Hematopoietic multipotent progenitor cell treated with erythropoietin and hydrocortisone succinate and interleukin-3 and kit ligand, for 8 days (in vitro differentiated cells): ENCODE measurements at regions not wholly inside any gene's neighbourhood (a gene's known extent, or its start where the extent isn't known, plus 50 kb on each side); places are given as distances from the start of the nearest gene placed in this dataset.
A peak's percentile ranks its signal among the peaks of the same experiment; 100 is the strongest.

ENCODE experiments used
- DNase-seq: peaks from one replicate; pipeline ENCODE4 v3.0.0-alpha.2; 2015

DNA sequence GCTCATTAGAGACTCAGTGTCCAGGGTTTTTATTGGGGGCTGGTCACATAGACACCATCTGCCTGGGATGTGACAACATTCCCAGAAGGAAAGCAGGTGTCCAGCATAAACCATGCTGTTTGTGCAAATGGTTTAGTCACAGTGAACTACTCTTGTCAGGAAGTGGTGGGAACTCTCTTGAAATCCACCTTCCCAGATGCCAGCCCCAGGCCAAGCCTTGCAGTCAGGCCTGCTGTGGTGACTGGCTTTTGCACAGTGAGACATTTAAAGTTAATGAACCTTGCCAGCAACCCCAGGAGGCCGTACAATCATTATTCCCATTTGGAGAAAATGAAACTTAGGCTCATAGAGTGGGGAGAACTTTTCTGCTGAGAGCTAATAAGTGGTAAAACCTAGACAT is 242.5 kb upstream of the KCNG1 start:
- no peak for DNase-seq

- no peak for DNase-seq
Observed at GRCh38 chr20:51262240-51262639, 239.3 kb upstream of the KCNG1 start.

DNA sequence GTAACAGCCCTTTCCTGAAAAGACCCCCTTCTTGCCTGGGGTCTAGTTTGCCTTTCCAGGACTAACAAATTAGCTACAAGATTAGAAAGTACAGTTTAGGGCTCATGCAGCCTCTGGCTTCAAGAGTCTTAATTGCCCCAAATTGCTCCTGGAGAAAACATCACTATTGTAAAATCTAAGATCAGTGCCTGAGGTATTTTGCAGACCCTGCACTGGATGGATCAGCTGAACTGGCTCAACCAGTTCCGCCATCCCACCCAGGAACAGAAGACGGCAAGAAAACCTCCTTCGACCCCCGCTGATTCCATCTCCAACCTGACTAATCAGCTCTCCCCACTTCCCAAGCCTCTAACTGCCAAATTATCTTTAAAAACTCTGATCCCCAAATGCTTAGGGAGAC is 236.5 kb upstream of the KCNG1 start:
- no peak for DNase-seq

DNA sequence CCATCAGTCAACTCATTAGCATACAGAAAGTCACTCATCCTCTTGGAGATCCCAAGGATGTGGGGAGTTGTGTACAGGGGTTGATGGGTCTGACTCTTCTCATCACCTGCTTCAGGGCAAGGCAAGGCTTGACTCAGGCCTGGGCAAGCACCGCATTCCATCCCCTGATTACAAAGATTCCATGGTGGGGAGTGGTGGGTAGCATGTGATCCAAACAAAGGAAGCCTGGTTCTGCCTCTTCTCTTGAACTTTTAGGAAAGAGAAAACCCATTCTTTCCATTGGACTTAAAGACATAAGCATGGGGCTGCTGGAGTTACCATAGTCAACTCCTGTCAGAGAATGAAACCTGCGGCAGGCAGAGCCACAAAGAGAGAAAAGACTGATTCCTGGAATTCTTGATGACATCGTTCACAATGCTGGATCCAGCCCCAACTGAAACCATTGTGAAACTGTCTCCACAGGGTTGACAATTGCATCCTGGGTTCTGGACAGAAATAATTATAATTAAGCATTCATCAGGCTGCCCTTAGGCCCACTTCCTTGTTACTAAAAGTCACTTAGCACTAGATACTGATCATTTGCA is 235.8 kb upstream of the KCNG1 start:
- no peak for DNase-seq

DNA sequence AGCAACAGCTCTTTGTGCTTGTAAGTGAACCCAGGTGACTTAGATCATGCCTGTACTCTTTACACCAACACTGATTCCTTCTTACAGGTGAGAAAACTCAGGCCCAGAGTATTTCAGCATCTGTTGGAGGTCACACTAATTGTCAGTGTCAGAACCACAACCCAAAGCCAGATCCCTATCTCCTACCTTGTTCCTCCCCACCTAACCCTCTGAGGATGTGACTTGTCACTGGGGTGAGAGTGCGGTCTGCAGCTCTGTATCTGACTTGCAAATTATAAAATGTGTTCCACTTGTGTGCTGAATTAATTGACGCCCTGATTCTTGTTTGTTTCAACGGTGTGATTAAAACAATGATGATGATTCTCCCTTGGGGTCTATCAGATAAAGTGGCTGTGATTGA is 232.5 kb upstream of the KCNG1 start:
- no peak for DNase-seq

- DNase-seq = no peak
Observed at GRCh38 chr20:51253280-51253679, 230.4 kb upstream of the KCNG1 start.

DNA sequence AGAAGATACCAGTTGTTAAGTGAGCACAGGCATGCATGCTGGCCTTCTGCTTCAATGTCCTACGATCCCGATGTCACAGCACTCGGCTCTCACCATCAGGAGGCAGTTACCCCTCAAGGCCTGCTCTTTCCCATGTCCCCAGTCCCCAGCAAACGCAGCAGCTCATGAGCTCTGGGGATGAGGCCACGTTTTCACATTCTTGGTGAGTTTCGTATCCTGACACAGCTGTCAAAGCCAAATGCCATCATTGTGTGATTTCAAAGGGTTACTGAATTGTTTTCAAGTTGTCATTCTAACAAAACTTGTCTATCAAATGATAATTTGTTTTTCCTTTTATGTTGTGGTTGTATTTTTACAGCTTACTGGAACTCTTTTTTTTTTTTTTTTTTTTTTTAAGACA is 226.9 kb upstream of the KCNG1 start:
- no peak for DNase-seq

- no peak for DNase-seq
Observed at GRCh38 chr20:51249215-51249614, 226.3 kb upstream of the KCNG1 start.

- DNase-seq = no peak
Observed at GRCh38 chr20:51244466-51244865, 221.6 kb upstream of the KCNG1 start.

GRCh38 chr20:51238675-51239305 is 215.9 kb upstream of the KCNG1 start:
- no peak for DNase-seq

- no peak for DNase-seq
Observed at GRCh38 chr20:51237791-51238190, 214.9 kb upstream of the KCNG1 start.

DNA sequence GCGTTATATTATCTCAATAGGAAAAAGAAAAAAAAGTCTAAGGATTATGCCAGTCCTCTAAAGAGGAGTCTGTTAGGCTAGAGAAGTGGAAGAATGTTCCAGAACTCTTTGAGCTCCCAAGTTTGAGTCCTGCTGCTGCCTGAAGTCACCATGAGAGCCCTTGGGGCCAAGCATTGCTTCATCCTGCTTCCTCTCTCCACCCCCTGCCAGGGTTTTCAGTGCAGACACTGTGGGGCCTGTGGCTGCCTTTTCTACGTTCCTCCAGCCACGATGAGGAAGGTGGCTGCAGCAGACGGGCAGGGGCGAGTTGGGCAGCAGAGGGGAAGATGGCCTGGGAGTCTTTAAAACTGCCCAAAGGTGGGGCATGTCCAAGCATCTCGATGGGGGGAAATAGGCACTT is 214.4 kb upstream of the KCNG1 start:
- DNase-seq = no peak

GRCh38 chr20:51236421-51236820 is 213.5 kb upstream of the KCNG1 start:
- no peak for DNase-seq

- no peak for DNase-seq
Observed at GRCh38 chr20:51233345-51233744, 210.4 kb upstream of the KCNG1 start.

DNA sequence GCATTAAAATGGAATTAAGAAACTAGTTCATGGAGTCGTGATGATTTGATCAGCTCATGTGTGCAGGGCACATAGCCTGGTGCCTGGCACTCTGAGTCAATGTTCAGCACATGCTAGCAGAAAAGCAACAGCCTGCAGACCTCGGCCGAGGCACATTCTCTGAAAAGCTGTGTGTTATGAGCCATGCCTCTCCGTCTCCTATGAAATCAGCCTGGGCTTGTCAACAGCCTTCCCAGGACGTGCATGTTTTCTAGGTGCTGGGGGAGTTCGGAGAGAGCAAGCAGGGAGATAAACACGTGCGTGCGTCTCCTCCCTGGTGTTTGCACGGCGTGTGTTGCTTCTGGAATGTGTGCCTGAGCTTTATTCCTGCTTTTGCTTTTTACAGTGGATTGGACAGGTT is 207.8 kb upstream of the KCNG1 start:
- no peak for DNase-seq

- DNase-seq = no peak
Observed at GRCh38 chr20:51228763-51229162, 205.9 kb upstream of the KCNG1 start.

DNA sequence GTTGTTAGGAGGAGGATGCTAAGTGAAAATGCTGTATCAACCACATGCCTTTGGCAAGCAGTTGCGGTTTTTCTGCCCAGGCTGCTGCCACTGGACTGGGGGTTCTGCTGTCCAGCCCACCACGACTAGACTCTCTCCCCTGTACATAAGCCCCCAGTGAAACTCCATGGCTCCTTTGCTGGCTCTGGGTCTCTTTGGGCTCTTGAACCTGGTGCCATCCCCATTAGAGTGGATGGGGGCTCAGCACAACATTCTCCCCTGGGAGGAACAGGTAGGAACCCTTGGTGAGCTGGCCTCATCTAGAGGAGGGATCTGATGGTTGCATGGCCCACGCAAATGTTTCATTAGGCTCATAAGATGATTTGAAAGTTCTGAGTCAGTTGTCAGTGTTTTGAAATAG is 204.8 kb upstream of the KCNG1 start:
- DNase-seq = no peak

DNA sequence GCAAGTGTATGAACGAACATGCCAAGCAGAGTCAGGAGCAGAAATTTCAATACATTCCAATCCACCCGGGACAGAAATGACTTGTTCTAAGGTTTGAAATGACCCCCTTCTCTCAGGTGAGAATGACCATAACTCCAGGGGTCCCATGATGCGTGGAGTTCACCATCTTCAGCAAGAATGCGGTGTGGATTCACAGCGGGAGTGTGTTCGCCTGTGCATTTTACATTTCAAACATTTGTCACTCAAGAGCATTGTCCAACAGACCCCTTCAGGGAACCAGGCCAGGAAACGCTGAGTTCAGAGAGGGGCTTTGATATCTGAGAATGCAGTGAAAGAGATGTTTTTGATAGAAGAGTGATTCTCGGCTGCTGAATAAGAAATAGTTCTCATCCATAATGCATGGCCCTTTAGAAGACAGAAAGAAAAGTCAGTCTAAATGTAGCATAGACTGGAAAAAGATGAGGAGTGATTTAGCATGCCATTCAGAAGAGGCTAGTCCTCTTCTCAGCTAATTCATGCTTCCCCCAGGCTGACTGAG is 200.3 kb upstream of the KCNG1 start:
- no peak for DNase-seq

DNA sequence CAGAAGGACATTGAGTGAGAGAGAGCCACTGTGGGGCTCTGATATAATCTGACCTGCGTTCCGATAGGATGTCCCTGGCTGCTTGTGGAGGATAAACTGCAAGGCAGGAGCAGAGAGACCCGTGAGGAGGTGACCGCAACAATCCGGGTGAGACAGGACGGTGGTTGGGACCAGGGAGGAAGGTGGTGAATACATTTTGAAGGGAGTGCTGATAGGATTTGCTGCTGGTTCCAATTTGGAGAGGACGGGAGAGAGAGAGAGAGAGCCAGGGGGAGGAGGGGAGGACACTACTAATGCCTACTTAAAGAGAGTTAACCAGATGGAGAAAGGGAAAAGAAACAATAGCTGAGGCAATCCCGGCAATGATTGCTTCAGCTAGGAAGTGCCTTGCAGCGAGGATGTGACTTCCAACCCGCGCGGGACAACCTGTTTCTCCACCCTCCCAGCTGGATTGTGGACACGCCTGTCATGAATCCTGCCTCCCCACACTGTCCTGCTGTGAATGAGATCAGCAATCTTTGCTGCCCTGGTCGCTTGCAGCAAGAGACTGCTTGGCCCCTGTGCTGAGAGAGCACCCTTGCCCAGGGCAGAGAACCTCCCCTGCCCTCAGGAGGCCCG is 199.0 kb upstream of the KCNG1 start:
- DNase-seq = no peak

DNA sequence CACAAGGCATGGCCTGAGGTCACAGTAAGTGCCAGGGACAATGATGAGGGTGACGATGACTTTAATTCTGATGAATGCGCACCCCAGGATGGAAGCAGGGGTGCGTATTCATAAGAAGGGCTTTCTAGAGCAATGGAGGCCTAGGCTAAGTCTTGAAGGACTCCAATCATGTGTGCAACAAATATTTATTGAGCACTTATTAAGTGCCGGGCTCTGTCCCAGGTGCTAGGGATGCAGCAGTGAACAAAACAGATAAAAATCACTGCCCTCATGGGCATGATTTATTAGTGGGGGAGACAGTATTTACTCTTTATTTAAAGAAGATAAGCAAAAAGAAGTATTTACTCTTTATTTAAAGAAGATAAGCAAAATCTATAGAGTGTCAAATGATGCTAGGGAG is 198.2 kb upstream of the KCNG1 start:
- DNase-seq = no peak

- DNase-seq = peak; percentile 26
Observed at GRCh38 chr20:51220293-51220706, 197.4 kb upstream of the KCNG1 start.

DNA sequence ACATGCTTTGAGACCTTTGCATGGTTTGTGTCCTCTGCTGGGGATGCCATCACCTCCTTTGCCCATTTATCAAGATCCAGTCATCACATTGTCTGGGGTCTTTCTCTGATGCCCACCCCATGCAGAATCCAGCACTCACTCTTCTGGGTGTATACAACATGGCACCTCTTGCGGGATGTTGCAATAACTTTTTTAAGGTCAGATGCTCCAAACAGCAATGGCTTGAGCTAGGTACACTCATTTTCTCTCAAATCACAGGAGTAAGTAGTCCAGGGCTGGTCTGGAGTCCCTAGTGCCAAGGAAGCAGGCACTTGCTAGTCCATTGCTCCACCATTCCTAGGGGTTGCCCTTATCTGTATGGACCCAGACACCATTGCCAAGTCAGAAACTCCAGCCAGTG is 196.6 kb upstream of the KCNG1 start:
- DNase-seq = no peak

GRCh38 chr20:51218603-51219002 is 195.7 kb upstream of the KCNG1 start:
- no peak for DNase-seq

GRCh38 chr20:51217347-51218045 is 194.6 kb upstream of the KCNG1 start:
- no peak for DNase-seq
